Endothelial cell of umbilical vein (primary cell): ENCODE measurements at regions not wholly inside any gene's neighbourhood (a gene's known extent, or its start where the extent isn't known, plus 50 kb on each side); places are given as distances from the start of the nearest gene placed in this dataset.

ENCODE experiments used
- BruUV-seq: library from RNA; stranded (reverse); fragments of 400-500 nt; replicated peaks from 2 replicates; lab custom pipeline; 2021; lab: Mats Ljungman, UMichigan
- CTCF ChIA-PET: fragments of 300-600, 350-600 bp; sonication (Branson Sonifier 250); formaldehyde crosslinking; loops from one replicate; lab custom pipeline; 2021; ENCODE audit warnings: antibody characterized with exemption, inconsistent platforms; lab: Charles Lee
- POLR2A ChIA-PET: fragments of 300-600, 350-600 bp; sonication (Branson Sonifier 250); formaldehyde crosslinking; loops from one replicate; lab custom pipeline; 2021; ENCODE audit warnings: antibody characterized with exemption, inconsistent platforms; lab: Charles Lee
- DNase-seq: peaks from one replicate; pipeline ENCODE4 v3.0.0-alpha.2; 2011; ENCODE audit warnings: low read depth, low spot score
- FAIRE-seq: peaks from 2 replicates; lab custom pipeline; 2011; peaks lifted over from hg19 to GRCh38; lab: Jason Lieb, UNC
- H2AFZ ChIP-seq: 2 replicates; pipeline ENCODE4 v1.6.0; 2012; ENCODE audit warnings: low read depth, low read length, control low read depth, inconsistent platforms
- H3K27ac ChIP-seq: 2 replicates; pipeline ENCODE4 v1.5.1; 2011; ENCODE audit warnings: low read depth, mild to moderate bottlenecking, control low read depth, low read length, moderate library complexity; ENCODE audit not compliant: insufficient read depth
- H3K27me3 ChIP-seq, 2 experiments: 2 replicates each; pipeline versions ENCODE4 v1.6.0 to v1.6.1; 2011; ENCODE audit warnings: low read length in 2 of 2, mixed read lengths in 1 of 2; ENCODE audit not compliant: control insufficient read depth in 2 of 2, insufficient read depth in 2 of 2
- H3K36me3 ChIP-seq, 2 experiments: 2 replicates in 1 of 2; 3 replicates in 1 of 2; pipeline ENCODE4 v1.5.1; 2011; ENCODE audit warnings: low read length in 2 of 2, mild to moderate bottlenecking in 1 of 2, moderate library complexity in 1 of 2; ENCODE audit not compliant: control insufficient read depth in 2 of 2, insufficient read depth in 2 of 2; ENCODE audit errors: extremely low read depth in 1 of 2
- H3K4me1 ChIP-seq: 3 replicates; pipeline ENCODE4 v1.5.1; 2011; ENCODE audit warnings: mild to moderate bottlenecking, low read length; ENCODE audit not compliant: control insufficient read depth, insufficient read depth; ENCODE audit errors: extremely low read depth
- H3K4me2 ChIP-seq: 2 replicates; pipeline ENCODE4 v1.6.1; 2011; ENCODE audit warnings: low read length, control low read depth, mixed read lengths; ENCODE audit not compliant: insufficient read depth
- H3K4me3 ChIP-seq, 3 experiments: fragments of 200-600 bp in 1 of 3; sonication (generic), shearing (Covaris generic) in 1 of 3; replicated peaks in 1 of 3; 2 replicates each; pipeline ENCODE4 v1.5.1; 2011 to 2016; ENCODE audit warnings: control low read depth in 3 of 3, low read length in 3 of 3, mild to moderate bottlenecking in 2 of 3, inconsistent platforms in 1 of 3, low read depth in 1 of 3, moderate library complexity in 1 of 3; ENCODE audit not compliant: insufficient read depth in 1 of 3
- H3K79me2 ChIP-seq: 2 replicates; pipeline ENCODE4 v1.6.0; 2012; ENCODE audit warnings: low read length, inconsistent platforms; ENCODE audit not compliant: control insufficient read depth, insufficient read depth
- H3K9ac ChIP-seq: replicated peaks from 2 replicates; pipeline ENCODE3; 2011; ENCODE audit warnings: low read length, control low read depth; ENCODE audit not compliant: insufficient read depth; ENCODE audit errors: extremely low read depth
- H3K9me1 ChIP-seq: replicated peaks from 3 replicates; pipeline ENCODE4 v1.6.0; 2011; ENCODE audit warnings: mild to moderate bottlenecking, low read length; ENCODE audit not compliant: control insufficient read depth, insufficient read depth; ENCODE audit errors: extremely low read depth
- H3K9me3 ChIP-seq: replicated peaks from 2 replicates; pipeline ENCODE4 v1.5.1; 2012; ENCODE audit warnings: low read length, inconsistent platforms; ENCODE audit not compliant: control insufficient read depth, insufficient read depth
- H4K20me1 ChIP-seq: replicated peaks from 2 replicates; pipeline ENCODE3; 2011; ENCODE audit warnings: mild to moderate bottlenecking, low read length; ENCODE audit not compliant: control insufficient read depth, insufficient read depth; ENCODE audit errors: extremely low read depth
- CTCF ChIP-seq, 2 donors: IDR thresholded peaks; 1 replicate in 1 of 2; 2 replicates in 1 of 2; pipeline ENCODE4 v1.5.1; 2011; ENCODE audit warnings: low read length in 2 of 2, mild to moderate bottlenecking in 2 of 2, moderate library complexity in 2 of 2, control low read depth in 1 of 2, inconsistent platforms in 1 of 2, low read depth in 1 of 2; ENCODE audit not compliant: insufficient read depth in 1 of 2; ENCODE audit errors: extremely low read depth in 1 of 2
- FOS ChIP-seq: IDR thresholded peaks from 2 replicates; pipeline ENCODE4 v1.6.1; 2011; ENCODE audit warnings: mild to moderate bottlenecking, low read length, moderate library complexity, borderline replicate concordance; ENCODE audit not compliant: insufficient read depth
- GATA2 ChIP-seq: IDR thresholded peaks from 2 replicates; pipeline ENCODE4 v1.7.0; 2011; ENCODE audit warnings: low read depth, mild to moderate bottlenecking, moderate library complexity, mixed read lengths, low read length; ENCODE audit not compliant: insufficient read length, insufficient read depth
- JUN ChIP-seq: IDR thresholded peaks from 2 replicates; pipeline ENCODE4 v1.6.1; 2011; ENCODE audit warnings: borderline replicate concordance, low read depth; ENCODE audit not compliant: insufficient read length, insufficient read depth
- MYC ChIP-seq: IDR thresholded peaks from one replicate; pipeline ENCODE4 v1.6.1; 2011; ENCODE audit warnings: mild to moderate bottlenecking, low read depth, low read length
- POLR2A ChIP-seq: IDR thresholded peaks from 2 replicates; pipeline ENCODE4 v1.6.1; 2012; ENCODE audit warnings: low read depth, mild to moderate bottlenecking, control low read depth, low read length
- POLR2AphosphoS5 ChIP-seq: IDR thresholded peaks from 2 replicates; pipeline ENCODE4 v1.6.1; 2012; ENCODE audit warnings: low read depth, mild to moderate bottlenecking, control low read depth, low read length, moderate library complexity; ENCODE audit not compliant: insufficient read depth
- dilution Hi-C: fragments of 300-500 bp; cut with MboI; formaldehyde crosslinking; loops from one replicate; pipeline ENCODE4 v1.15.0; 2019; ENCODE audit warnings: low sequenced_read_pairs; ENCODE audit not compliant: extremely low pct_ligation_motif_present
- intact Hi-C: fragments of 100-400 bp; cut with micrococcal nuclease; formaldehyde crosslinking; loops from one replicate; pipeline ENCODE4 v1.10.0; 2022
- TF ChIP-seq, protein P1 (sequence below): IDR thresholded peaks from 2 replicates; pipeline ENCODE4 v1.6.1; 2011; ENCODE audit not compliant: insufficient read depth, insufficient read length

- Histone ChIP-seq H3K4me1 (no peaks in the 10 kb centered on the region), H3K4me3 (no peak overlapping the region), H3K27me3 (no peaks in the 10 kb centered on the region), H3K9me3 (no peaks in the 10 kb centered on the region), H3K79me2 (no peaks in the 10 kb centered on the region), H3K27ac (no peak overlapping the region), H3K9me1 (no peaks in the 10 kb centered on the region), H3K4me2 (no peak overlapping the region), H4K20me1 (no peaks in the 10 kb centered on the region), H3K9ac (no peak overlapping the region), H2AFZ (no peak overlapping the region), H3K36me3 (no peaks in the 10 kb centered on the region)
- FAIRE-seq: no peak
- ChIA-PET POLR2A (no interaction called here), CTCF (interaction anchor here (1.2 kb wide), 1 partner anchor 356 kb away, joined by 3 read pairs; no protein-coding TSS in a partner anchor)
- dilution Hi-C loops: no loop called here
- no TSS peak for BruUV-seq
- DNase-seq: no peak
- TF ChIP-seq CTCF (IDR thresholded peaks at IDR 0.05; ENCODE audit: extremely low read depth in 1 of 2, insufficient read depth in 1 of 2, low read depth in 1 of 2, low read length in 2 of 2) (no peak), JUN (no peak), POLR2A (no peak), POLR2AphosphoS5 (no peak), MYC (no peak), FOS (no peak), GATA2 (no peak)
- TF ChIP-seq, protein P1, sequence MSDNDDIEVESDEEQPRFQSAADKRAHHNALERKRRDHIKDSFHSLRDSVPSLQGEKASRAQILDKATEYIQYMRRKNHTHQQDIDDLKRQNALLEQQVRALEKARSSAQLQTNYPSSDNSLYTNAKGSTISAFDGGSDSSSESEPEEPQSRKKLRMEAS: no peak
- intact Hi-C loops: no loop called here
Observed at GRCh38 chr20:48141660-48142515, 356.6 kb upstream of the SULF2 start.
